ENCODE measurements at regions not wholly inside any gene's neighbourhood (a gene's known extent, or its start where the extent isn't known, plus 50 kb on each side); places are given as distances from the start of the nearest gene placed in this dataset.

- DNase-seq: no peak
Measured at GRCh38 chr13:91100944-91101343, 246.5 kb upstream of the MIR17HG start.

DNA sequence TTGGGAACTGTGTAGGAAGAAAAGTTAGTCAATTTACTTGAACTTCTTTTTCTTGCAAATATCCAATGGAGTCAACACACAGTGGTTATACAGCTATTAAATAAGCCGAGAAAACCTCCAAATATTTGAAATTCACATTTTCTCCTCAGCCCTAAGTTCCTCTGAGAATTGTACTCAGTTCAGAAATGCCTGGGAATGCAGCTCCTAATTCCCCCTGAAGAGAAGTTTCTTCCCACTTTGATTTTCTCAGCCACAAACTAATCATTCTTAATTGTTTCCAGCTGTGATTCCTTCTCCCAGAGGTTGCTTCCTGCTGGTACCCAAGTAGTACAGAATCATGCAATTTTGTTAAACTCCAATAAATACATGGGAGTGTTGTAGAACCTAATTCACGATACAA, 246.1 kb upstream of the MIR17HG start:
- no peak for DNase-seq

- no peak for DNase-seq
Measured at GRCh38 chr13:91105270-91105669, 242.2 kb upstream of the MIR17HG start.

- no peak for DNase-seq
Measured at GRCh38 chr13:91106565-91106964, 240.9 kb upstream of the MIR17HG start.

DNA sequence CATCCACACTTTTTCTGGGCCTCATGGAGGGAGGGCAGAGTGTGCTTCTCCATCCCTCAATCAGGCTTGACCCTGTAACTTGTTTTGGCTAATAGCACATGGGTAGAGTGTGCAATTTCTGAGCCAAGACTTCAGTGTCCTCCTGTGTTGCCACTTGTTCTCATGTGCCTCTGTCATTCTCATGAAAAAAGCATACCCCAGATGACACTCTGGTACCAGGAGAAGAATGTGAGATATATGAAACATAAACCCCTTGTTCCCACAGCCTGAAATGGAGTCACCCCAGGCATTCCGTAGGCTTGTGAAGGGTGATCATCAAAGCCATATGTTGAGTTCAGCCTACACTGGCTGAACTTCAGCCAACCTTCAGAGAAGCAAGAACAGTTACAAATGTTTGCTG, 239.2 kb upstream of the MIR17HG start:
- no peak for DNase-seq

GRCh38 chr13:91111476-91112200, 235.8 kb upstream of the MIR17HG start:
- DNase-seq: no peak

GRCh38 chr13:91112201-91112923, 235.1 kb upstream of the MIR17HG start:
- DNase-seq: no peak

- DNase-seq: no peak
Measured at GRCh38 chr13:91112924-91113277, 234.6 kb upstream of the MIR17HG start.

GRCh38 chr13:91115776-91116175, 231.7 kb upstream of the MIR17HG start:
- no peak for DNase-seq

- no peak for DNase-seq
Measured at GRCh38 chr13:91117351-91117750, 230.1 kb upstream of the MIR17HG start.

- no peak for DNase-seq
Measured at GRCh38 chr13:91119643-91120042, 227.8 kb upstream of the MIR17HG start.

- DNase-seq: no peak
Measured at GRCh38 chr13:91122766-91123165, 224.7 kb upstream of the MIR17HG start.

DNA sequence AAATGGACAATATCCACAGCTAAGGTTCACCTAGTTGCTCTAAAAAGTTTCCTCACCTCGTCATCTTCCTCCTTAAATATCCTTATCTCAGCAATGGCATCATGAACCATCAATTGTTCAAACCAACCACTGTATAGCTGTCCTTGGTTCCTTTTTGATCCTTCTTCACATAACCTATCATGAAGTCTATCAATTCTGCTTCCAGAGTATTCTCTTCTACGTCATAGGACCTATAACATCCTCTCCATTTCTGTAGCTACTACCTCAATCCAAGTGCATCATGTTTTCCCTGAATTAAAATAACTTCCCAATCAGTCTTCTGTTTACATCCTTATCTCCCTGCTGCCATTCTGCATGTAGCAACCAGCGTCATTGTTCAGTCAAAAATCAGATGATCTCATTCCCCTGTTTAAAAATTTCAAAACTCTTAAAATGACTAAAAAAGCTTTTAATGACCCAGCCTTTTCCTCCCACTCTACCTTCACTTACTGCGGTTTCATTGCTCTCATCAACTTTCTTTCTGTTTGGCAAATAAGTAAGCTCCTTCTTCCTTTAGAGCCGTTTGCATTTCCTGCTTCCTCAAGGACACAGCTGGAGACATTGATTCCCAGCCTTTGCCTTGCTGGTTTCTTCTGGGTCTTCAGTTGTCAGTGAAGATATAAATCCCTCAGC, 223.9 kb upstream of the MIR17HG start:
- DNase-seq: no peak

GRCh38 chr13:91126806-91127205, 220.7 kb upstream of the MIR17HG start:
- DNase-seq: no peak

GRCh38 chr13:91127995-91128394, 219.5 kb upstream of the MIR17HG start:
- no peak for DNase-seq

GRCh38 chr13:91132381-91132780, 215.1 kb upstream of the MIR17HG start:
- no peak for DNase-seq

- no peak for DNase-seq
Measured at GRCh38 chr13:91132786-91133185, 214.7 kb upstream of the MIR17HG start.

DNA sequence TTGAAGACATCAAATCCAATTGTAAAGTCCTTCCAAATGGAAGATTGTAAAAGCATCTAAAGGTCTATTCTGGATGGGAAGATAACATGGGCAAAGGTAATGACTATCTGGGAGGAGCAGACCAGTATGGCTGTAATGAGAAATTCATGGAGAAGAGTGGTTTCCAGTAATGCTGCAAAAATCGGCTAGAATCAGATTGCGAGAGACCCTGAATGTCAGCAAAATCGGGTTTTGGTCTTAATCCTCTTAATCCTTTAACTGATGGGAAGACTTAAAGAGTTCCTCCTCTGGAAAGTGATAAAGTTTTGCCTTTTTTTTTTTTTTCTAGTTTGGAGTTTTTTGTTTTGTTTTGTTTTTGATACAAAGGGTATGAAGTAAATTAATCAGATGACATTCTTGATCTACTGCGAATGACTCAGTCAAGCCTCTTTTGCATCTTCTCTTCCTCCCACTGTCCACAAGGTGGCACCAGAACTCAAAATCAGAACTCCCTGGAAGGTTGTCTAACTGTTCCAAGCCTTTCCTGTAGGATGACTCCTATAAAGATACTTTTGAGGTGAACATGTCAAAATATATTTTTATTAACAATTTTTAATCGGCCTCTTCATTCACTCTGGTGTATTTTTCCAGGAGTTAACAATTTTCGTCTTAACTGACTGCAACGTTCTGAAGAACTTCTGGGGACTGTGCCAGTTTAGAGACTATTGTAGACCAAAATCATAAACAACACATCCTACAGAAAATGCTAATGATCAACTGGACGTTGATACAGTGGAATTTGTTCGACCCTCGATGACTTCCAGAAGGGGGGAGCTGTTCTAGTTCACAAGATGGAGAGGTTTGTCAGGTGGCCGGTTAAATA, 213.3 kb upstream of the MIR17HG start:
- peak; percentile 38 for DNase-seq

GRCh38 chr13:91134803-91135184, 212.7 kb upstream of the MIR17HG start:
- no peak for DNase-seq

GRCh38 chr13:91135376-91135775, 212.1 kb upstream of the MIR17HG start:
- DNase-seq: no peak

GRCh38 chr13:91135968-91136367, 211.5 kb upstream of the MIR17HG start:
- DNase-seq: no peak

DNA sequence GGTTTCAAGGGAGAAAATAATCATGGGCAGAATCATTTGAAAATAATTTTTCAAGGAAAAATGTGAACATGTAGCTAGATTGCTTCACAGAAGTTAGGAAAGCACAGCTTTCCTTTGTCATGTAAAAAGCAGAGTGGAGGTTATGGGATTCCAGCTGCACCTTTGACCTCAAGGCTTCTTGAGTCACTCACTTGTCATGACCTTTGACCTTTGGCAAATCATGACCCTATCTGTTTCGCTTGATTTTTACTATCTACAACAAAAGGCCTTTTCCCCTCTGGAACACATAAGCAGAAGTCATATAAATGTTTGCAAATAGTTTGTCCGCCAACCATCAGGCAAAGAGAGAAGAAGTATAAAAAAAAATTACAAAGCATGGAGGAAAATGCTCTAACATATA, 210.7 kb upstream of the MIR17HG start:
- DNase-seq: no peak

- no peak for DNase-seq
Measured at GRCh38 chr13:91139232-91139631, 208.3 kb upstream of the MIR17HG start.

Data from NCI-H1417 treated with DMSO at 0.1 percent for 48 hours (cell line).